ENCODE measurements at regions not wholly inside any gene's neighbourhood (a gene's known extent, or its start where the extent isn't known, plus 50 kb on each side); places are given as distances from the start of the nearest gene placed in this dataset.

GRCh38 chr3:118564800-118565199, 469.8 kb downstream of the IGSF11 start:
- no peak for TF ChIP-seq GATA3 (IDR thresholded peaks at IDR 0.05; ENCODE audit: low read depth, low read length)
- TF ChIP-seq GATA2 (IDR thresholded peaks at IDR 0.05; ENCODE audit: low read depth, low read length) = no peak

- TF ChIP-seq GATA2 (IDR thresholded peaks at IDR 0.05; ENCODE audit: low read depth, low read length) (no peak), GATA3 (IDR thresholded peaks at IDR 0.05; ENCODE audit: low read depth, low read length) (no peak)
Measured at GRCh38 chr3:118573912-118574311, 460.7 kb downstream of the IGSF11 start.

- TF ChIP-seq GATA3 (IDR thresholded peaks at IDR 0.05; ENCODE audit: low read depth, low read length) (no peak), GATA2 (IDR thresholded peaks at IDR 0.05; ENCODE audit: low read depth, low read length) (no peak)
Measured at GRCh38 chr3:118577055-118577777, 457.4 kb downstream of the IGSF11 start.

GRCh38 chr3:118578559-118578958, 456.1 kb downstream of the IGSF11 start:
- TF ChIP-seq GATA2 (IDR thresholded peaks at IDR 0.05; ENCODE audit: low read depth, low read length) (no peak), GATA3 (IDR thresholded peaks at IDR 0.05; ENCODE audit: low read depth, low read length) (no peak)

GRCh38 chr3:118587037-118587741, 447.5 kb downstream of the IGSF11 start:
- no peak for TF ChIP-seq GATA2 (IDR thresholded peaks at IDR 0.05; ENCODE audit: low read depth, low read length)
- TF ChIP-seq GATA3 (IDR thresholded peaks at IDR 0.05; ENCODE audit: low read depth, low read length) = no peak

- TF ChIP-seq GATA3 (IDR thresholded peaks at IDR 0.05; ENCODE audit: low read depth, low read length) = no peak
- TF ChIP-seq GATA2 (IDR thresholded peaks at IDR 0.05; ENCODE audit: low read depth, low read length) = no peak
Measured at GRCh38 chr3:118587847-118588246, 446.8 kb downstream of the IGSF11 start.

- TF ChIP-seq GATA3 (IDR thresholded peaks at IDR 0.05; ENCODE audit: low read depth, low read length) = no peak
- TF ChIP-seq GATA2 (IDR thresholded peaks at IDR 0.05; ENCODE audit: low read depth, low read length) = no peak
Measured at GRCh38 chr3:118593277-118593670, 441.4 kb downstream of the IGSF11 start.

GRCh38 chr3:118597184-118597583, 437.5 kb downstream of the IGSF11 start:
- no peak for TF ChIP-seq GATA3 (IDR thresholded peaks at IDR 0.05; ENCODE audit: low read depth, low read length)
- TF ChIP-seq GATA2 (IDR thresholded peaks at IDR 0.05; ENCODE audit: low read depth, low read length) = no peak

- TF ChIP-seq GATA3 (IDR thresholded peaks at IDR 0.05; ENCODE audit: low read depth, low read length) (no peak), GATA2 (IDR thresholded peaks at IDR 0.05; ENCODE audit: low read depth, low read length) (no peak)
Measured at GRCh38 chr3:118607915-118608820, 426.5 kb downstream of the IGSF11 start.

GRCh38 chr3:118618247-118619040, 416.2 kb downstream of the IGSF11 start:
- no peak for TF ChIP-seq GATA2 (IDR thresholded peaks at IDR 0.05; ENCODE audit: low read depth, low read length)
- TF ChIP-seq GATA3 (IDR thresholded peaks at IDR 0.05; ENCODE audit: low read depth, low read length) = no peak

- no peak for TF ChIP-seq GATA3 (IDR thresholded peaks at IDR 0.05; ENCODE audit: low read depth, low read length)
- no peak for TF ChIP-seq GATA2 (IDR thresholded peaks at IDR 0.05; ENCODE audit: low read depth, low read length)
Measured at GRCh38 chr3:118626453-118626852, 408.2 kb downstream of the IGSF11 start.

GRCh38 chr3:118628704-118629341, 405.8 kb downstream of the IGSF11 start:
- TF ChIP-seq GATA2 (IDR thresholded peaks at IDR 0.05; ENCODE audit: low read depth, low read length) (no peak), GATA3 (IDR thresholded peaks at IDR 0.05; ENCODE audit: low read depth, low read length) (no peak)

- TF ChIP-seq GATA2 (IDR thresholded peaks at IDR 0.05; ENCODE audit: low read depth, low read length) = no peak
- TF ChIP-seq GATA3 (IDR thresholded peaks at IDR 0.05; ENCODE audit: low read depth, low read length) = no peak
Measured at GRCh38 chr3:118629821-118630220, 404.8 kb downstream of the IGSF11 start.
